ENCODE measurements at regions not wholly inside any gene's neighbourhood (a gene's known extent, or its start where the extent isn't known, plus 50 kb on each side); places are given as distances from the start of the nearest gene placed in this dataset.
"Not testable (repeated sequence)": the region's sequence is repeated elsewhere in the genome, so short reads cannot be mapped to it uniquely, and the experiment has no call there.

DNA sequence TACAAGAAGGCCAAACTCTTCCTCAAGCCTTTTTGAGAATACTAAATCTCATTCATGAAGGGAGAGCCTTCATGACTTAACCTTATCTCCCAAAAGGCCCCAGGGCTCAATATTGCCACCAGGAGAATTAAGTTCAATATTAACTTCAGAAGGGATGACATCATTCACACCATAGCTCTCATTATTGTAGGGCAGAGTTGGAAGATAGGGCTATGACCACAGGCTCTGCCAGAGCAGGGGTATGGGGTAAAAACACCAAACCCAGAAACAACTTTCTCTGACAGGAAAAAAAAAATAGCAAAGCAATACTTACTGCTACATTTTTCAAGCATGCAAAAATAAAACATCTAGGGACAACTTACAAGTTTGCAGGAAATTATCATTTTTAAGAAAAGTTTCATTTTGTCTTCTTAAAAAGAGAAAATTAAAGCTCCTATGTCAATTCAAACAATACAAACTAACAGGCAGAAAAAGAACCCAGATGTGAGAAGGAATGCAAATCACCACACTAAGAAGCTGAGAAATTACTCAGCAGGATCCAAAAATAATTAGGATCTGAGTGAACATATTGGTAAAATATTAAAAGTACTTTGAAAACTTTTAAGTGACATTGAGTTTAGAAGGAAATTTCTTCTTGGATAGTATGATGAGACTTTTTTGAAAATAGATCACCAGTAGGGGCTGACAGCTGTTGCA, 1156.5 kb downstream of the NCAM2 start:
- intact Hi-C loops (cut with micrococcal nuclease): no loop called here
- Mint-ChIP-seq H3K4me3 (no peak overlapping the region), H3K27me3 (no peaks in the 10 kb centered on the region), H3K27ac (no peak overlapping the region), H3K9me3 (no peaks in the 10 kb centered on the region), H3K4me1 (no peaks in the 10 kb centered on the region), H3K36me3 (ENCODE audit: low read depth) (no peaks in the 10 kb centered on the region)
- no peak for DNase-seq

DNA sequence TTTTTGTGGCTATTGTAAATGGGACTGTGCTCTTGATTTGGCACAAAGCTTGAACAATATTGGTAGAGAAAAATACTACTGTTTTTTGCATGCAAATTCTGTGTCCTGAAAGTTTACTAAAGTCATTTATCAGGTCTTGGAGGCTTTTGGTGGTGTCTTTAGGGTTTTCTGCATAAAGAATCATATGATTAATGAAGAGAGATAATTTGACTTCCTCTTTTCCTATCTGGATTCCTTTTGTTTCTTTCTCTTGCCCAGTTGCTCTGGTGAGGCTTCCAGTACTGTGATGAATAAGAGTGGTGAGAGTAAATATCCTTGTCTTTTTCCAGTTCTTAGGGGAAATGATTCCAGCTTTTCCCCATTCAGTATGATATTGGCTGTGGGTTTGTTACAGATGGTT, 1166.7 kb downstream of the NCAM2 start:
- no peaks in the 10 kb centered on the region for H3K9me3 Mint-ChIP-seq
- no peak for DNase-seq
- no peaks in the 10 kb centered on the region for H3K27me3 Mint-ChIP-seq
- intact Hi-C loops (cut with micrococcal nuclease): no loop called here
- H3K36me3 Mint-ChIP-seq (ENCODE audit: low read depth): no peaks in the 10 kb centered on the region
- no peak overlapping the region for H3K27ac Mint-ChIP-seq
- H3K4me1 Mint-ChIP-seq: no peaks in the 10 kb centered on the region
- H3K4me3 Mint-ChIP-seq: no peak overlapping the region

DNA sequence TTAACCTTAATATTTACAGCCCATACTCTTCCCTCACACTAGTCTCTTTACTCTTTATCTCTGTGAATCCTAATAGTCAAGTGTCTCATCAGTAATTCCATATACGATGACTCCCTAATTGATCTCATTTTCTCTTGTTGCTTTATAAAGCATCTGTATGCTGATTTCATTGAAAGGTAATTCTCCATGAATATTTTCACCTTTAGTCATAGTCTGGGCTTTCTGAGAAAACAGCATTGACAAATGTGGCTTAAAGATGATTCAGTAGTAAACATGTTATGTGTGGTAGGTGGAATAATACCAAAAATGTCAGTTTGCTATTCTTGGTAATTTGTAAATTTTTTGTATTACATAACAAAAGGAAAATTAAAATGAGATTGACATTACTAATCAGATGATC, 1176.5 kb downstream of the NCAM2 start:
- H3K27me3 Mint-ChIP-seq: no peaks in the 10 kb centered on the region
- no peak for DNase-seq
- intact Hi-C loops (cut with micrococcal nuclease): no loop called here
- peaks cover 8% of the 10 kb centered on the region for H3K9me3 Mint-ChIP-seq
- no peak overlapping the region for H3K4me3 Mint-ChIP-seq
- H3K36me3 Mint-ChIP-seq (ENCODE audit: low read depth): no peaks in the 10 kb centered on the region
- H3K4me1 Mint-ChIP-seq: no peaks in the 10 kb centered on the region
- no peak overlapping the region for H3K27ac Mint-ChIP-seq

DNA sequence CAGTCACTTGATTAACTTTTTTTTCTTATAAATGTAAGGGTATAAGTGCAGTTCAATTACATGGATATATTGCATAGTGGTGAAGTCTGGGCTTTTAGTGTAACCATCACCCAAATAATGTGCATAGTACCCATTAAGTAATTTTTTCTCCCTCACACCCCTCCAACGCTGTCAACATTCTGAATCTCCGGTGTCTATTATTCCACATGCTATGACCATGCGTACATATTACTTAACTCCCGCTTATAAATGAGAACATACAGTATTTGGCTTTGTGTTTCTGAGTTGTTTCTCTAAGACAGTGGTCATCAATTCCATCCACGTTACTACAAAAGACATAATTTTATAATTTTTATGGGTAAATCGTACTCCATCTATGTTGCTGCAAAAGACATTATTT, 1191.1 kb downstream of the NCAM2 start:
- H3K27me3 Mint-ChIP-seq: no peaks in the 10 kb centered on the region
- DNase-seq: no peak
- peaks cover 6% of the 10 kb centered on the region for H3K9me3 Mint-ChIP-seq
- no peak overlapping the region for H3K4me3 Mint-ChIP-seq
- intact Hi-C loops (cut with micrococcal nuclease): no loop called here
- H3K27ac Mint-ChIP-seq: no peak overlapping the region
- no peaks in the 10 kb centered on the region for H3K4me1 Mint-ChIP-seq
- H3K36me3 Mint-ChIP-seq (ENCODE audit: low read depth): no peaks in the 10 kb centered on the region

DNA sequence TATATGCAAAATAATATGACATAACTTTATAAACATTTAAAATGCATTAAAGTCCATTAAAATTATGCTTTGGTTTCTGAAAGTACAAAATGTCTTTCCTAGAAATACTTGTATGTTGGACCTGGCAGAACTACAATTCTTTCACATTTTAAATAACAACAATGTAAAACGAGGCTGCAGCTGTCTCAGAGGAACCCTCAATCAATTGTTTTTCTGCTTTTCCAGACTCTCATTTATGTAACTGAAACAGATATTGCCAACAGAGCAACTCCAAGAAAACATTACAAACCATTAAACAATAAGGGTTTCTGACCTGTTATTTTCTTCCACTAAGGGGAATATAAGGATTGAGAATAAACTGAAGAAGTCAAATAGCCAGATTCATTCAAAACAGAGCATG, 1193.4 kb downstream of the NCAM2 start:
- no peak for DNase-seq

DNA sequence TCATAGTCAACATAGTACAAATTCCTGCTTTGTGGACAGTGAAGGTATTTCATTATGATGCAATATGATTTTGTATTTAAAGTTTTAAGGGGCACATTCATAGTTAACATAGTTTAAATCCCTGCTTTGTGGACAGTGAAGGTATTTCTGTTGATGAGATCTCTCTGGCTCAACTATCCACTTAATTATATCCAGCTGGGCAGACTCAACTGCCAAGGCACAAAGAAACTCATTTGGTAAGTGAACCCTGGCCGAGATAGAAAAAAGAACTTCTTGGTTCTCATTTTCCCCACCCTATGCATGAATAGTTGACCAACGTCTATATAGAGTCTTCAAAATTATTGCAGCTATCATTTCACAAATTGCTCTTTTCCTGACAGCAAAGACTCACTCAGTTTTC, 1194.6 kb downstream of the NCAM2 start:
- DNase-seq: no peak
- no peaks in the 10 kb centered on the region for H3K36me3 Mint-ChIP-seq (ENCODE audit: low read depth)
- H3K4me1 Mint-ChIP-seq: no peaks in the 10 kb centered on the region

More for the DNA sequence above, 1193.4 kb downstream of the NCAM2 start:
- H3K9me3 Mint-ChIP-seq: peaks cover 9% of the 10 kb centered on the region
- H3K4me3 Mint-ChIP-seq: no peak overlapping the region
- H3K27ac Mint-ChIP-seq: no peak overlapping the region
- no peaks in the 10 kb centered on the region for H3K4me1 Mint-ChIP-seq
- no peaks in the 10 kb centered on the region for H3K36me3 Mint-ChIP-seq (ENCODE audit: low read depth)
- H3K27me3 Mint-ChIP-seq: no peaks in the 10 kb centered on the region
- intact Hi-C loops (cut with micrococcal nuclease): no loop called here

DNA sequence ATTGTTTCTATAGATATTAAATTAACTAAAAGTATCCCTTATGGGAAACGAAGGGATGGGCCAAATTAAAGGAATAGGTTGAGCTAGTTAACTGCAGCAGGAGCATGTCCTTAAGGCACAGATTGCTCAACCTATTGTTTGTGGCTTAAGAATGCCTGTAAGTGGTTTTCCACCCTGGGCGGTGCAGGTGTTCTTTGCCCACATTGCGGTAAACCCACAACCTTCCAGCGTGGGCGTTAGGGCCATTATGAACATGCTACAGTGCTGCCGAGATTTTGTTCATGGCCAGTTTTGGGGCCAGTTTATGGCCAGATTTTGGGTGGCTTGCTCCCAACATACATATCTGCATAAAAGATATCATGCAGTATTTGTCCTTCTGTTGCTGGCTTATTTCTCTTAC, 1196.8 kb downstream of the NCAM2 start:
- H3K9me3 Mint-ChIP-seq; H3K4me3 Mint-ChIP-seq; H3K27me3 Mint-ChIP-seq; H3K27ac Mint-ChIP-seq; H3K4me1 Mint-ChIP-seq; intact Hi-C loops (cut with micrococcal nuclease); H3K36me3 Mint-ChIP-seq (ENCODE audit: low read depth); DNase-seq: not testable (repeated sequence)

More for the DNA sequence above, 1194.6 kb downstream of the NCAM2 start:
- intact Hi-C loops (cut with micrococcal nuclease): no loop called here
- Mint-ChIP-seq H3K27me3 (no peaks in the 10 kb centered on the region), H3K4me3 (no peak overlapping the region), H3K9me3 (peaks cover 9% of the 10 kb centered on the region), H3K27ac (no peak overlapping the region)

DNA sequence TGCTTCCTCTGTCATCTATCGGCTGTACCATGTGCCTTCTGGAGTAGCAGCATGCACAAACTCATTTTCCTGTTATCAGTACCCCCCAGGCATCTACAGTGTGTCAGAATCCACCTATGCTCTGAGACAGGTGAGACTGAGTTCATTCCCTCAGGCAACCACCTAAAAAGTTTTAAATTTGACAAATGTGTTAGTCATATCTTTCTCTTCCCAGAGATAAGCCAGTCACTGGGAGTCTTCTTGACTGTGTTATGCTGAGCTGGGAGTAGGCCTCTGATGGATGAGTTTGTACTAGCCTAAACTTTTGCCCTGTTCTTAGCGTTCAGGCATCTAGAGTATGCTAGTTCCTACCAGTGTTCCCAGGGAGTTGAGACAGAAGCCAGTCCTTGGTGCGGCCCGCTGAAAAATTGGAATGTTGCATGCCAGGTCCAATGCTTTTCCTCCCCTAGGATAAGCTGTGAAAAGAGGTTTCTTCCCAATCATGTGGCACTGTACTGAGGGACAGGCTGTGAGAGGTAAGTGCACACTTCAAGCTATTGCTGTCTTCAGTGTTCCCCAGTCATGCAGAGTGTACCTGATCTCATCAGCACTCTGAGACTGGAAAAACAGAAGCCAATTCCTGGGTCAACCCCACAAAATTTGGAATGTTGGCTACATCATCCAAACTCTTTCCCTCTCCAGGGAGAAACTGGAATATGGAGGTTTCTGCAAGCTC, 1202.3 kb downstream of the NCAM2 start:
- no peak for DNase-seq
- intact Hi-C loops (cut with micrococcal nuclease): no loop called here
- Mint-ChIP-seq H3K27ac (no peak overlapping the region), H3K9me3 (no peaks in the 10 kb centered on the region), H3K27me3 (no peaks in the 10 kb centered on the region), H3K4me1 (no peaks in the 10 kb centered on the region), H3K4me3 (no peak overlapping the region), H3K36me3 (ENCODE audit: low read depth) (no peaks in the 10 kb centered on the region)

DNA sequence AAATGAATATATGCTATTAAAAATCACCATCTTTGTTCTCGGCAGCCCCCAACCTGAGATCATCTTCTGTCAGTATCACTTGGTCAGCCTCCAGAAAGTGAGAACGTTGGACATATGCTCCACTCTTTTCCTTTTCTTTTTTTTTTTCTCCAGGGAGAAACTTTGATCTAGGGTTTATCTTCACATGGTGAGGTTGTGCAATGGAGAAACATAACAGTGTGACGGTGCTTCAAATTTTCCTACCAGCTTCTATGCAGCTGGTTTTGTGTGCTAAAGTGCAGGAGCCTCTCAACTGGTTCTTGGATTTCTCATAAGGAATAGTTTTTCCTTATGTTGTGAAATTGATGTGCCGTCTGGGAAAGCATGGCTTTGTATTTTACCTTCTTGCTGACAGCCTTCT, 1202.9 kb downstream of the NCAM2 start:
- Mint-ChIP-seq H3K9me3 (no peaks in the 10 kb centered on the region), H3K36me3 (ENCODE audit: low read depth) (no peaks in the 10 kb centered on the region), H3K4me3 (no peak overlapping the region), H3K27ac (no peak overlapping the region), H3K4me1 (no peaks in the 10 kb centered on the region), H3K27me3 (no peaks in the 10 kb centered on the region)
- intact Hi-C loops (cut with micrococcal nuclease): no loop called here
- no peak for DNase-seq

DNA sequence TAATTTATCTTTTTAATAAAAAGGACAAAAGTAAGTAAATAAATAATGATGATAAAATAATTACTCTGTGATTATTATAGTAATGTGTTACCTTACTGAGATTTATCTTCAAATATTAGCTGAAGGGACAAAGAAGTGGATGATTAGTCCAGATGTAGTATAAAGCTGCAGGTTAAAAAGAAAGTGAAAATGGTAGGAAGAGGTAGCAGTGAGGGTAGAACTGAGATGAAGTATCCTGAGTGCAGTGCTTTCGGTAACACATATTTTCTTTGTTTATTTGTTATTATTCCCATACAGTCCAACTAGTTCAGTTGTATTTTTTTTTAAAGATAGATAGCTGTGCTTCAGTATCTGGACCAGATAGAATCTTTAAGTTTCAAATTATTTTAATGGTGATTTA, 1203.5 kb downstream of the NCAM2 start:
- H3K36me3 Mint-ChIP-seq (ENCODE audit: low read depth): no peaks in the 10 kb centered on the region
- DNase-seq: no peak
- no peaks in the 10 kb centered on the region for H3K4me1 Mint-ChIP-seq
- intact Hi-C loops (cut with micrococcal nuclease): no loop called here
- H3K27ac Mint-ChIP-seq: no peak overlapping the region
- no peaks in the 10 kb centered on the region for H3K9me3 Mint-ChIP-seq
- no peak overlapping the region for H3K4me3 Mint-ChIP-seq
- no peaks in the 10 kb centered on the region for H3K27me3 Mint-ChIP-seq

DNA sequence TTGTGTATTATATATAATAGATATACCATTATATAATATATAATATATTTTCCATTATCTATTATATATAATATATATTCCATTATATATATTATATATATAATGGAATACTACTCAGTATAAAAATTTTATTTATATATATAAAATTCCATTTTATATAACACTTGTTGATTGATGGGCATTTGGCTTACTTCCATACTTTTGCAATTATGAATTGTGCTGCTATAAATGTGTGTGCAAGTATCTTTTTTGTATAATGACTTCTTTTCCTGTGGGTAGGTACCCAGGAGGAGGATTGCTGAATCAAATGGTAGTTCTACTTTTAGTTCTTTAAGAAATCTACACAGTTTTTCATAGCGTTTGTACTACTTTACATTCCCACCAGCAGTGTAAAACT, 1211.1 kb downstream of the NCAM2 start:
- Mint-ChIP-seq H3K36me3 (ENCODE audit: low read depth) (no peaks in the 10 kb centered on the region), H3K27ac (no peak overlapping the region), H3K4me1 (no peaks in the 10 kb centered on the region), H3K9me3 (peaks cover 5% of the 10 kb centered on the region), H3K4me3 (no peak overlapping the region), H3K27me3 (no peaks in the 10 kb centered on the region)
- DNase-seq: no peak
- intact Hi-C loops (cut with micrococcal nuclease): no loop called here

DNA sequence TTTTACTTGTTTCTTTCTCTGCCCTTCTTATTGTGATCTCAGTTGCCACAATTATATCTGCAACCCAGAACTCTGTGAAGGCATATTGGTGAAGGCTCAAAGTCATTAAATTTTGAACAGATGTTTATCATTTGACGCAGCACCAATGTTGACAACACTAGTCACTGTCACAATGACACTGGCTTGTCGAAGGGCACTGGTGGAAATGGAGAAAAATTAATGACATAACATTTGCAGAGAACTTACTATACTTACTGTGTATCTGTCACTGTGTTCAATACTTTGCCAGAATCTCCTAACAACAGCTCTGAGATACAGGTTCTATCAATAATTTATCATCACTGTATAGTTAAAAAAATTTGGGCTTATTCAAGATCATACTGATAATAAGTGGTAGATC, 1213.7 kb downstream of the NCAM2 start:
- intact Hi-C loops (cut with micrococcal nuclease): no loop called here
- Mint-ChIP-seq H3K4me1 (no peaks in the 10 kb centered on the region), H3K36me3 (ENCODE audit: low read depth) (no peaks in the 10 kb centered on the region), H3K4me3 (no peak overlapping the region), H3K27me3 (no peaks in the 10 kb centered on the region), H3K9me3 (peaks cover 5% of the 10 kb centered on the region), H3K27ac (no peak overlapping the region)
- DNase-seq: no peak

DNA sequence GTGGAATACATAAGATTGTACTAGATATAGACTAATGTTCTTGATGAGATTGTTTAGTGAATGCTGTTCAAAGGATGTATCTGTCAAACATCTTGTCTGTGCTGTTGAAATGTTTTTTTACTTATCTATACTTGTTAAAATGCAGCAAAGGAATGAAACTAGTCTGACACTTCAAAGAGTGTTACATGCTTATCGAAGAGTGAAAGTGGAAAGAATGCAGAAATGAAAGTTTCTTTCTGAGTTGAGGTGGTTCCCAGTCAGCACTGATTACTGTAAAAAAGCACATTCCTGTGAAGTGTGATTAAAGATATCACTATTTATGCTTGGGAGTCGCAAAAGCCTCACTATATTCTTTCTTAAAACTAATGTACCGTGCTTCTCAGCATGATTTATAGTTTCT, 1225.2 kb downstream of the NCAM2 start:
- H3K27me3 Mint-ChIP-seq: peaks cover 2% of the 10 kb centered on the region
- no peak for DNase-seq
- no peak overlapping the region for H3K27ac Mint-ChIP-seq
- no peaks in the 10 kb centered on the region for H3K9me3 Mint-ChIP-seq
- H3K36me3 Mint-ChIP-seq (ENCODE audit: low read depth): no peaks in the 10 kb centered on the region
- H3K4me3 Mint-ChIP-seq: no peak overlapping the region
- intact Hi-C loops (cut with micrococcal nuclease): no loop called here
- H3K4me1 Mint-ChIP-seq: peaks cover 4% of the 10 kb centered on the region

DNA sequence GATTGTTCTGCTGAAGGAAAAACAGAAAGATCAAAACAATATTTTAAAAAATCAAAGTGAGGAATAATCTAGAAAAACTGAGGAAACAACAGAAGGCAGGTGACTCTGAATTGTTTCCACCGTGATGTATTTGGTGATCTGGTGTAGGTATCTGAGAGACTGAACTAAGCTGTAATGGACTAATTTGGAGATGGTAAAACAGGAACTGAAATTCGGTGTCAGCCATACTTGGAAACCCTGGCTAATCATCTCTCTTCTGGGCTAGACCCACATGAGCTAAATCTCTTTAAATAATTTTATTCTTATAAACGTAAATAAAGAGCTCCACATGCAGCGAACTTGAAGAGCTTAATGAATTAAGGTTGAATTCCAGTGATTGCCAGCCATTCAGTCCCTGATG, 1226.1 kb downstream of the NCAM2 start:
- H3K4me1 Mint-ChIP-seq: peaks cover 4% of the 10 kb centered on the region
- H3K9me3 Mint-ChIP-seq: no peaks in the 10 kb centered on the region
- H3K27ac Mint-ChIP-seq: no peak overlapping the region
- intact Hi-C loops (cut with micrococcal nuclease): no loop called here
- H3K36me3 Mint-ChIP-seq (ENCODE audit: low read depth): no peaks in the 10 kb centered on the region
- no peak overlapping the region for H3K4me3 Mint-ChIP-seq
- DNase-seq: no peak
- H3K27me3 Mint-ChIP-seq: peaks cover 2% of the 10 kb centered on the region

DNA sequence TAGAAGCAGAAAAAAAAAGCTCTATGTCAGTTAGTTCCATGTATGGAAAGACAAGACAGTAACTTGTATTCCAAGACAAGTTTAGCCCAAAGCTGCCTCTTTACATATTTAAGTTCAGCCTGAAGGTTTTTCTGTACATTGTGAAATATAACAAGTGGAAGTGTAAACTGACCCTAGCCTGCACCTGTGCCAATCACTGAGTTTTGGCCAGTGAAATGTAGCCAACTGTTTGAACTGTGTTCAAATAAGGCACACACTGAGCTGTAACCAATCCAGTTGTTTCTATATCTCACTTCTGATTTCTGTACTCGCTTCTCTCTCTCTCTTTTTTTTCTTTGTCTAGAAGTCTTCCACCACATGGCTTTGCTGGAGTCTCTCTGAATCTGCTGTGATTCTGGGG, 1227.1 kb downstream of the NCAM2 start:
- intact Hi-C loops (cut with micrococcal nuclease): no loop called here
- Mint-ChIP-seq H3K27me3 (peaks cover 2% of the 10 kb centered on the region), H3K9me3 (no peaks in the 10 kb centered on the region), H3K27ac (no peak overlapping the region), H3K4me3 (no peak overlapping the region), H3K36me3 (ENCODE audit: low read depth) (no peaks in the 10 kb centered on the region), H3K4me1 (peaks cover 4% of the 10 kb centered on the region)
- no peak for DNase-seq
